ENCODE measurements at regions not wholly inside any gene's neighbourhood (a gene's known extent, or its start where the extent isn't known, plus 50 kb on each side); places are given as distances from the start of the nearest gene placed in this dataset.

GRCh38 chr7:53917637-53918036 is 624.5 kb upstream of the VSTM2A start:
- ChIA-PET POLR2A (no interaction called here), RAD21 (ENCODE audit: low non-redundant PET in 1 of 2, low total read pairs in 2 of 2, uncharacterized antibody in 2 of 2, unreplicated experiment in 2 of 2) (no interaction called here), CTCF (no interaction called here)
- Histone ChIP-seq H3K4me3 (replicated peaks in 1 of 2; ENCODE audit: low read depth in 1 of 2, low read length in 2 of 2) (no peak overlapping the region), H3K36me3 (ENCODE audit: control insufficient read depth in 1 of 2, insufficient read depth in 2 of 2, low read length in 2 of 2) (no peaks in the 10 kb centered on the region), H3K79me2 (ENCODE audit: insufficient read depth, low read length) (no peaks in the 10 kb centered on the region), H4K20me1 (ENCODE audit: insufficient read depth) (no peaks in the 10 kb centered on the region), H3K9me2 (ENCODE audit: insufficient read depth) (no peaks in the 10 kb centered on the region), H3K27me3 (ENCODE audit: insufficient read depth, low read length) (no peaks in the 10 kb centered on the region), H3K9me3 (ENCODE audit: control insufficient read depth in 1 of 2, insufficient read depth in 1 of 2, low read depth in 1 of 2, low read length in 2 of 2) (peaks cover 8 to 18% of the 10 kb centered on the region in 2 experiments; a peak in 2 of 4 replicates), H3K4me1 (ENCODE audit: control insufficient read depth in 1 of 2, insufficient read depth in 2 of 2, low read length in 2 of 2) (no peaks in the 10 kb centered on the region), H2AFZ (ENCODE audit: low read depth, low read length, poor library complexity, severe bottlenecking) (no peak overlapping the region), H3K9ac (ENCODE audit: low read length) (no peak overlapping the region), H3K4me2 (ENCODE audit: low read length) (no peak overlapping the region), H3K27ac (ENCODE audit: low read depth, low read length) (no peak overlapping the region)
- intact Hi-C loops (cut with micrococcal nuclease): no loop called here
- TF ChIP-seq EGR1 (IDR thresholded peaks at IDR 0.05; ENCODE audit: low read depth) (no peak), MAX (IDR thresholded peaks at IDR 0.05) (no peak), ZNF274 (IDR thresholded peaks at IDR 0.05; ENCODE audit: low read depth, low read length) (no peak), CTCF (IDR thresholded peaks at IDR 0.05 in 2 of 3, conservative IDR thresholded peaks at IDR 0.05 in 1 of 3; ENCODE audit: borderline replicate concordance in 1 of 3, insufficient read depth in 1 of 3, low read depth in 2 of 3, low read length in 2 of 3) (no peak), JUND (IDR thresholded peaks at IDR 0.05) (no peak), CEBPB (IDR thresholded peaks at IDR 0.05; ENCODE audit: low read depth) (no peak), YY1 (IDR thresholded peaks at IDR 0.05; ENCODE audit: extremely low read depth, insufficient replicate concordance, low read depth, low read length) (no peak), FOSL1 (IDR thresholded peaks at IDR 0.05; ENCODE audit: low read depth) (no peak), REST (IDR thresholded peaks at IDR 0.05; ENCODE audit: low read depth) (no peak)
- ATAC-seq (no peak), DNase-seq (ENCODE audit: low read depth, low spot score) (no peak)
- BruUV-seq (replicated peaks): no TSS peak

All from HCT116 (cell line).